ENCODE measurements at regions not wholly inside any gene's neighbourhood (a gene's known extent, or its start where the extent isn't known, plus 50 kb on each side); places are given as distances from the start of the nearest gene placed in this dataset.

GRCh38 chr18:27854631-27855030 is 322.3 kb downstream of the CDH2 start:
- H3K27me3 Mint-ChIP-seq: no peaks in the 10 kb centered on the region
- no peaks in the 10 kb centered on the region for H3K36me3 Mint-ChIP-seq
- H3K4me1 Mint-ChIP-seq: no peaks in the 10 kb centered on the region
- no peak overlapping the region for H3K4me3 Mint-ChIP-seq
- no peak overlapping the region for H3K27ac Mint-ChIP-seq
- H3K9me3 Mint-ChIP-seq: peaks cover 3 to 4% (median 4%) of the 10 kb centered on the region in 3 donors

- no peaks in the 10 kb centered on the region for H3K36me3 Mint-ChIP-seq
- H3K27ac Mint-ChIP-seq: no peak overlapping the region
- peaks cover 3 to 6% (median 3%) of the 10 kb centered on the region in 3 donors for H3K9me3 Mint-ChIP-seq
- H3K27me3 Mint-ChIP-seq: no peaks in the 10 kb centered on the region
- H3K4me1 Mint-ChIP-seq: no peaks in the 10 kb centered on the region
- no peak overlapping the region for H3K4me3 Mint-ChIP-seq
Measured at GRCh38 chr18:27848336-27848735, 328.6 kb downstream of the CDH2 start.

- H3K4me1 Mint-ChIP-seq: no peaks in the 10 kb centered on the region
- peaks cover 3 to 8% (median 3%) of the 10 kb centered on the region in 3 donors for H3K9me3 Mint-ChIP-seq
- H3K27ac Mint-ChIP-seq: no peak overlapping the region
- no peaks in the 10 kb centered on the region for H3K36me3 Mint-ChIP-seq
- no peaks in the 10 kb centered on the region for H3K27me3 Mint-ChIP-seq
- H3K4me3 Mint-ChIP-seq: no peak overlapping the region
Measured at GRCh38 chr18:27847412-27847811, 329.5 kb downstream of the CDH2 start.

DNA sequence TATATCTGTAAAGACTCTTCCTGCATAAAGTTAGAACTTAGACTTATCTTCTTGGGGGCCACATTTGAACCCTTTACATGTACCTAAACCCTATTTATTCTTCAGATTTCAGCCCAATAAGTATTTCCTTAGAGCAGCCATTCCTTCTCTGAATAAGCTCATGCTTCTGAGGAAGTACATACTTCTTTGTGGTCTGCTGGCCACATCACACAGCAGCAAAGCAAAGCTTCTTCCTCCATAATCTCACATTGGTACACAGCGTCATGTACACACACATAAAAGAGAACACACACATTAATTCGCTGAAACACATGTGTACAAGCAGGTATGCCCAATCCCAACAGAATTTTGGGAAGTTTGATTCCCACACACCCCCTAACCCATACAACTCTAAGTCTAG is 331.0 kb downstream of the CDH2 start:
- Mint-ChIP-seq H3K4me1 (no peaks in the 10 kb centered on the region), H3K27me3 (no peaks in the 10 kb centered on the region), H3K36me3 (no peaks in the 10 kb centered on the region)

GRCh38 chr18:27843783-27844777 is 332.9 kb downstream of the CDH2 start:
- Mint-ChIP-seq H3K4me1 (no peaks in the 10 kb centered on the region), H3K27ac (no peak overlapping the region), H3K4me3 (no peak overlapping the region), H3K27me3 (no peaks in the 10 kb centered on the region), H3K36me3 (no peaks in the 10 kb centered on the region), H3K9me3 (peaks cover 2 to 12% (median 3%) of the 10 kb centered on the region in 3 donors)

More for the DNA sequence above, 331.0 kb downstream of the CDH2 start:
- H3K9me3 Mint-ChIP-seq: peaks cover 3 to 15% (median 3%) of the 10 kb centered on the region in 3 donors
- no peak overlapping the region for H3K27ac Mint-ChIP-seq
- no peak overlapping the region for H3K4me3 Mint-ChIP-seq

DNA sequence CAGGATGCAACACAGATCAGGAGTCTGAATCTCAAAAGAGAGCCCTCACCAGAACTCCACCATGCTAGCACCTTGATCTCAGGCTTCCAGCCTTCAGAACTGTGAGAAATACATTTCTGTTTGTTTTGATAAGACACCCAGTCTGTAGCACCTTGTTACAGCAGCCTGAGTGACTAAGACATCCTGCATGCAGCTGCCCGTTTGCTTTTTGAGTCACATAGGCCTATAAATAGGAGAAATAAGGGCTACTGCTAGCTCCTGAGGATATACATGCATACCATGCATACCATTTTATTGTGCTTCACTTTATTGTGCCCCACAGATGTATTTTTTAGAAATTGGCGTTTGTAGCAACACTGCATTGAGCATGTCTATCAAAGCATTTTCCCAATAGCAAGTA is 337.8 kb downstream of the CDH2 start:
- H3K9me3 Mint-ChIP-seq: peaks cover 3 to 16% (median 8%) of the 10 kb centered on the region in 3 donors
- H3K27me3 Mint-ChIP-seq: no peaks in the 10 kb centered on the region
- H3K27ac Mint-ChIP-seq: no peak overlapping the region
- no peaks in the 10 kb centered on the region for H3K4me1 Mint-ChIP-seq
- H3K36me3 Mint-ChIP-seq: no peaks in the 10 kb centered on the region
- H3K4me3 Mint-ChIP-seq: no peak overlapping the region

DNA sequence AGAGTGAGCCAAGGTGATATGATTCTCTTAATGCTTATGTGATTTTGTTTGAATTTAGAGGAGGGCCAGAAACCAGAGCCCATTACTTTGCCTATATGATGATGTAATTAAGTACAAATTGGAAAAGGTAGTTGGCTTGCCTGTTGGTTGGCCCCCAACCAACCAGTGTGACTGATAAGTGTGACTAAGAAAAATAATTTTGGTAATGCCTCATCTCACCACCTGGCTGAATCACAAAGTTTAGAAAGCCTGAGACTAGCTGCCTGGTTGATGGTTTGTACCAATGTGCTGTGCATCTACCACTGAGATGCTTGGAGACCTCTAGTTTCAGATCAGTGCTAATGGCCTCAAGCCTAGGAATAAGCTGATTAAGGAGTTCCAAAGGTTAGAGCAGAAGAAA is 338.7 kb downstream of the CDH2 start:
- H3K27ac Mint-ChIP-seq: no peak overlapping the region
- no peaks in the 10 kb centered on the region for H3K36me3 Mint-ChIP-seq
- H3K4me1 Mint-ChIP-seq: no peaks in the 10 kb centered on the region

DNA sequence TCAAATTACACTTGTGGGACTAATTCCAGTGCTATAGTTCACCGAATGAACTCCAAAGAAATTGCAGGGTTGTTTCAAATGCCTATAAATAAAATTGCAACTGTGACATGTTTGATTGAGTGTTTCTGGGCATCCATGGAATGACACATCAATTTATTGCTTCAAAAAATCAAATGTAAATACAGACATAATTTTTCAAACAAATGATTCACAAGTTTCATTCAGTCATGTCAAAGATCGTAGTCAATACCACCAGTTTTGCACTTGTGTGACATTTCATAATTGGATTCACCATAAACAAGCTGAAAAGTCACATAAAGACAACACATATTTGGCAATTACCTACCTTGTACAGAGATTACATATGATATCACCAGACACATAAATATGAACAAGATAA is 350.8 kb downstream of the CDH2 start:
- Mint-ChIP-seq H3K36me3 (no peaks in the 10 kb centered on the region), H3K4me1 (no peaks in the 10 kb centered on the region), H3K4me3 (no peak overlapping the region), H3K27me3 (no peaks in the 10 kb centered on the region), H3K9me3 (peaks cover 8 to 9% (median 9%) of the 10 kb centered on the region in 3 donors), H3K27ac (no peak overlapping the region)

More for the DNA sequence above, 338.7 kb downstream of the CDH2 start:
- H3K4me3 Mint-ChIP-seq: no peak overlapping the region
- peaks cover 3 to 16% (median 10%) of the 10 kb centered on the region in 3 donors for H3K9me3 Mint-ChIP-seq
- H3K27me3 Mint-ChIP-seq: no peaks in the 10 kb centered on the region

GRCh38 chr18:27825689-27826088 is 351.2 kb downstream of the CDH2 start:
- peaks cover 6 to 9% (median 9%) of the 10 kb centered on the region in 3 donors for H3K9me3 Mint-ChIP-seq
- no peak overlapping the region for H3K27ac Mint-ChIP-seq
- H3K27me3 Mint-ChIP-seq: no peaks in the 10 kb centered on the region
- H3K4me3 Mint-ChIP-seq: no peak overlapping the region
- no peaks in the 10 kb centered on the region for H3K36me3 Mint-ChIP-seq
- no peaks in the 10 kb centered on the region for H3K4me1 Mint-ChIP-seq

DNA sequence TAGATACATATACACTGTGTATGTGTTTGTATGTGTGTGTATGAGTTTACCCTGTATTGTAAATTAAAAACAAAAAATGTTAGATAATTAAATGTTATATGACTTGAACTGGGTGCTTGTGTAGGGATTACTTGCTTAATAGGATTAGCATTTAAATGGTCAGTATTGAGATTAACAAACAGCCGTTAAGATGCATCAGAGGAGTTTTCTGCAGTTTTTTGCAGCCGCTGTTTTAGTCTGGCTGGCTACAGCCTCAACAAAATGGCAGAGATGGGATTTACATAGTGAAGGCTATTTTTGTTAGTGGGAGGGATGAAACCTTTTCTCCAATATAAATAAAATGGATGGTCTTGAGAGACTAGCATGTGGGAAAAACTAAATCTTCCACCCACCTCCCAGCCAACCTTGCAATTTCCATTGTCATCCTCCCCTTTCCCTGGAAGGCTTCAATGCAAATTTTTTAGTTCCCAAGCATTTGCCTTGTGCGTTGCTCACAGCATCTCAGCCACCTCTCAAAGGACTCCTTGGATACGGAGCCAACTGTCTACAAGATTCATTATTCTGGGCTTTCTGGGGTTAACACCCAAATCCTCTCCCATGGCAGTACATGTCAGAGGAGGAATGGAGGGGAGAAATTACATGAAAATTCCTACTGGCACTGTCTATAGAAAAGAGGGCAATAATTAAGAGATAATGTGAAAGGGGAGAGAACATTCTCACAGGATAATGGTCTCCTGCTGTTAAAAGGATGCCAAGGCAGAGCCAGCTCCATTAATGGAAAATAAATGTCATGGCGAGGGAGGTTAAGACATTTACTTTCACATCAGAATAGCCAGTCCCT is 351.9 kb downstream of the CDH2 start:
- no peak overlapping the region for H3K27ac Mint-ChIP-seq
- no peak overlapping the region for H3K4me3 Mint-ChIP-seq
- H3K4me1 Mint-ChIP-seq: no peaks in the 10 kb centered on the region
- H3K27me3 Mint-ChIP-seq: no peaks in the 10 kb centered on the region
- peaks cover 6 to 9% (median 6%) of the 10 kb centered on the region in 3 donors for H3K9me3 Mint-ChIP-seq
- H3K36me3 Mint-ChIP-seq: no peaks in the 10 kb centered on the region

- no peak overlapping the region for H3K27ac Mint-ChIP-seq
- no peaks in the 10 kb centered on the region for H3K4me1 Mint-ChIP-seq
- H3K36me3 Mint-ChIP-seq: no peaks in the 10 kb centered on the region
- peaks cover 4 to 9% (median 6%) of the 10 kb centered on the region in 3 donors for H3K9me3 Mint-ChIP-seq
- H3K27me3 Mint-ChIP-seq: no peaks in the 10 kb centered on the region
- no peak overlapping the region for H3K4me3 Mint-ChIP-seq
Measured at GRCh38 chr18:27824275-27824674, 352.7 kb downstream of the CDH2 start.

DNA sequence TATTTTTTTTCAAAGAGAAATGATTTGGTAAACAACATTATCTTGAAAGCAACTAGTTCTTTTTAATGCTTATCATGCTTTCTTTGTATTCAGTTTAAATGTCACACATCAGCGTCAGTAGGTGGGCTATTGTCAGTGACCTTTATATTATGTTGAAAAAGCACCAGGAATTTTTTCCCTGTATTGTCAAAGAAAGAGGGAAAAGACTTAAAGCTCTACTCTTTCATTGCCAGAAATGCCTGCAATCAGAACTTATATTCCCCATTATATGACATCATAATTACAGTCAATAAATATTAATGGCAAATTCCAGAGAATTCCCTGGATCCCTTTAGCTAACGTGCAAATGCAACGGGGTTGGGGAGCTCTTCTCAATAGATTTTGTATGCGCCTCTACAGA is 353.9 kb downstream of the CDH2 start:
- Mint-ChIP-seq H3K27me3 (no peaks in the 10 kb centered on the region), H3K27ac (no peak overlapping the region), H3K36me3 (no peaks in the 10 kb centered on the region), H3K4me1 (no peaks in the 10 kb centered on the region), H3K9me3 (peaks cover 4 to 10% (median 6%) of the 10 kb centered on the region in 3 donors), H3K4me3 (no peak overlapping the region)

- Mint-ChIP-seq H3K36me3 (no peaks in the 10 kb centered on the region), H3K27ac (no peak overlapping the region), H3K9me3 (peaks cover 4 to 13% (median 7%) of the 10 kb centered on the region in 3 donors), H3K4me1 (no peaks in the 10 kb centered on the region), H3K27me3 (no peaks in the 10 kb centered on the region), H3K4me3 (no peak overlapping the region)
Measured at GRCh38 chr18:27808683-27809082, 368.2 kb downstream of the CDH2 start.

DNA sequence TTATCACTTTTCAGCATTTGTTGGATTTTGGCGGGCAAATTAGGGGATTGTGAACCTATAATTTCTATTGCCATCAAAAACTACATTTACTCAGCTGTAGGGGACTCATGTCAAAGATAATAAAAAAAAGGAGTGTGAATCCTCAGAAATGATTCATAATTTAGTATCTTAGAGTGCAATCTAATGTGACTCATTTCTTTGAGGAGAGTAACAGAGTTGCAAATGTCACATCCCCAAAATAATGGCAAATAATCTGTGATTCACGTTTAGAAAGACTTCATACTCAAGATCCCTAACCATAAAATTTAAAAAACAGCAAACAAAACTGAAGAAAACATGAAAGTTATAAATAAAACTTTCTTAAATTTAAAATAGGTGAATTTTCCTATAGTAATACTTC is 373.0 kb downstream of the CDH2 start:
- H3K4me3 Mint-ChIP-seq: no peak overlapping the region
- H3K9me3 Mint-ChIP-seq: peaks cover 3 to 7% (median 3%) of the 10 kb centered on the region in 3 donors
- H3K27ac Mint-ChIP-seq: no peak overlapping the region
- no peaks in the 10 kb centered on the region for H3K27me3 Mint-ChIP-seq
- H3K4me1 Mint-ChIP-seq: no peaks in the 10 kb centered on the region
- H3K36me3 Mint-ChIP-seq: no peaks in the 10 kb centered on the region

GRCh38 chr18:27797484-27797883 is 379.4 kb downstream of the CDH2 start:
- Mint-ChIP-seq H3K27me3 (no peaks in the 10 kb centered on the region), H3K36me3 (no peaks in the 10 kb centered on the region), H3K27ac (no peak overlapping the region), H3K4me1 (no peaks in the 10 kb centered on the region), H3K4me3 (no peak overlapping the region), H3K9me3 (peaks cover 0 to 2% (median 0%) of the 10 kb centered on the region in 3 donors)

Measured in IgD-negative memory B cell (primary cell).